ENCODE measurements at regions not wholly inside any gene's neighbourhood (a gene's known extent, or its start where the extent isn't known, plus 50 kb on each side); places are given as distances from the start of the nearest gene placed in this dataset.

GRCh38 chr12:98385641-98386040 is 129.7 kb upstream of the TMPO start:
- no peak overlapping the region for H3K27ac ChIP-seq
- no peaks in the 10 kb centered on the region for H3K36me3 ChIP-seq (replicated peaks in 1 of 2)
- DNase-seq: no peak
- intact Hi-C loops (cut with DNase I): no loop called here
- no peaks in the 10 kb centered on the region for H3K4me1 ChIP-seq (replicated peaks in 1 of 2)
- H3K4me3 ChIP-seq: no peak overlapping the region
- no peak for TF ChIP-seq POLR2A (IDR thresholded peaks at IDR 0.05)
- no peak for TF ChIP-seq CTCF (IDR thresholded peaks at IDR 0.05)
- no peaks in the 10 kb centered on the region for H3K27me3 ChIP-seq
- 55 to 100% (median 87%) methylated on average over 1 of the region's 1 CpG for WGBS, 4 donors
- H3K9me3 ChIP-seq (replicated peaks in 1 of 3): no peaks in the 10 kb centered on the region

GRCh38 chr12:98387444-98387843 is 127.9 kb upstream of the TMPO start:
- H3K36me3 ChIP-seq (replicated peaks in 1 of 2): no peaks in the 10 kb centered on the region
- no peaks in the 10 kb centered on the region for H3K9me3 ChIP-seq (replicated peaks in 1 of 3)
- H3K4me3 ChIP-seq: no peak overlapping the region
- intact Hi-C loops (cut with DNase I): no loop called here
- no peaks in the 10 kb centered on the region for H3K4me1 ChIP-seq (replicated peaks in 1 of 2)
- H3K27ac ChIP-seq: no peak overlapping the region
- H3K27me3 ChIP-seq: no peaks in the 10 kb centered on the region
- 43 to 75% (median 49%) methylated on average over 2 of the region's 2 CpGs for WGBS, 4 donors
- TF ChIP-seq CTCF (IDR thresholded peaks at IDR 0.05) (no peak), POLR2A (IDR thresholded peaks at IDR 0.05) (no peak)
- DNase-seq: no peak

- Histone ChIP-seq H3K27ac (no peak overlapping the region), H3K9me3 (replicated peaks in 1 of 3) (no peaks in the 10 kb centered on the region), H3K4me3 (no peak overlapping the region), H3K4me1 (replicated peaks in 1 of 2) (no peaks in the 10 kb centered on the region), H3K27me3 (no peaks in the 10 kb centered on the region), H3K36me3 (replicated peaks in 1 of 2) (no peaks in the 10 kb centered on the region)
- no peak for DNase-seq
- WGBS, 4 donors: 75 to 84% (median 78%) methylated on average over 10 of the region's 10 CpGs
- intact Hi-C loops (cut with DNase I): no loop called here
- TF ChIP-seq POLR2A (IDR thresholded peaks at IDR 0.05): no peak
- TF ChIP-seq CTCF (IDR thresholded peaks at IDR 0.05): no peak
Measured at GRCh38 chr12:98388126-98388525, 127.3 kb upstream of the TMPO start.

- WGBS, 4 donors: 75 to 89% (median 83%) methylated on average over 2 of the region's 2 CpGs
- H3K27me3 ChIP-seq: no peaks in the 10 kb centered on the region
- TF ChIP-seq CTCF (IDR thresholded peaks at IDR 0.05) (no peak), POLR2A (IDR thresholded peaks at IDR 0.05) (no peak)
- no peak overlapping the region for H3K27ac ChIP-seq
- no peak for DNase-seq
- H3K4me3 ChIP-seq: no peak overlapping the region
- no peaks in the 10 kb centered on the region for H3K4me1 ChIP-seq (replicated peaks in 1 of 2)
- H3K36me3 ChIP-seq (replicated peaks in 1 of 2): no peaks in the 10 kb centered on the region
- intact Hi-C loops (cut with DNase I): no loop called here
- H3K9me3 ChIP-seq (replicated peaks in 1 of 3): no peaks in the 10 kb centered on the region
Measured at GRCh38 chr12:98389593-98389992, 125.8 kb upstream of the TMPO start.

Measured in adrenal gland (tissue), 9 donors.